ENCODE measurements at regions not wholly inside any gene's neighbourhood (a gene's known extent, or its start where the extent isn't known, plus 50 kb on each side); places are given as distances from the start of the nearest gene placed in this dataset.

GRCh38 chr21:35679076-35679475 lies 381.2 kb downstream of the SETD4 start:
- Histone ChIP-seq H3K9me3 (no peaks in the 10 kb centered on the region), H3K27ac (no peak overlapping the region), H3K36me3 (no peaks in the 10 kb centered on the region), H3K27me3 (peaks cover 3% of the 10 kb centered on the region), H3K4me3 (no peak overlapping the region), H3K4me1 (no peaks in the 10 kb centered on the region)
- TF ChIP-seq EP300 (IDR thresholded peaks at IDR 0.05) (no peak), POLR2AphosphoS5 (IDR thresholded peaks at IDR 0.05) (no peak), CTCF (IDR thresholded peaks at IDR 0.05) (no peak), POLR2A (IDR thresholded peaks at IDR 0.05) (no peak)
- DNase-seq (ENCODE audit: low spot score in 2 of 2) = no peak
- WGBS = 88% methylated on average over 2 of the region's 2 CpGs

- no peak overlapping the region for H3K27ac ChIP-seq
- H3K27me3 ChIP-seq = peaks cover 3% of the 10 kb centered on the region
- no peaks in the 10 kb centered on the region for H3K36me3 ChIP-seq
- no peaks in the 10 kb centered on the region for H3K9me3 ChIP-seq
- no peak for DNase-seq (ENCODE audit: low spot score in 2 of 2)
- no peak for TF ChIP-seq EP300 (IDR thresholded peaks at IDR 0.05)
- TF ChIP-seq POLR2AphosphoS5 (IDR thresholded peaks at IDR 0.05) = no peak
- TF ChIP-seq CTCF (IDR thresholded peaks at IDR 0.05) = no peak
- TF ChIP-seq POLR2A (IDR thresholded peaks at IDR 0.05) = no peak
- H3K4me3 ChIP-seq = no peak overlapping the region
- 98% methylated on average over 1 of the region's 1 CpG for WGBS
- H3K4me1 ChIP-seq = no peaks in the 10 kb centered on the region
Measured at GRCh38 chr21:35678393-35678792, 381.9 kb downstream of the SETD4 start.

GRCh38 chr21:35677298-35677841 lies 383.0 kb downstream of the SETD4 start:
- peaks cover 3% of the 10 kb centered on the region for H3K27me3 ChIP-seq
- 60% methylated on average over 3 of the region's 3 CpGs for WGBS
- no peak overlapping the region for H3K4me3 ChIP-seq
- DNase-seq (ENCODE audit: low spot score in 2 of 2) = no peak
- TF ChIP-seq CTCF (IDR thresholded peaks at IDR 0.05) (no peak), POLR2A (IDR thresholded peaks at IDR 0.05) (no peak), EP300 (IDR thresholded peaks at IDR 0.05) (no peak), POLR2AphosphoS5 (IDR thresholded peaks at IDR 0.05) (no peak)
- no peaks in the 10 kb centered on the region for H3K36me3 ChIP-seq
- no peaks in the 10 kb centered on the region for H3K9me3 ChIP-seq
- H3K27ac ChIP-seq = no peak overlapping the region
- H3K4me1 ChIP-seq = no peaks in the 10 kb centered on the region

- no peaks in the 10 kb centered on the region for H3K36me3 ChIP-seq
- no peak for TF ChIP-seq POLR2AphosphoS5 (IDR thresholded peaks at IDR 0.05)
- TF ChIP-seq EP300 (IDR thresholded peaks at IDR 0.05) = no peak
- TF ChIP-seq POLR2A (IDR thresholded peaks at IDR 0.05) = no peak
- no peak overlapping the region for H3K27ac ChIP-seq
- H3K9me3 ChIP-seq = no peaks in the 10 kb centered on the region
- no peak overlapping the region for H3K4me3 ChIP-seq
- H3K27me3 ChIP-seq = peaks cover 3% of the 10 kb centered on the region
- WGBS = 77% methylated on average over 7 of the region's 7 CpGs
- DNase-seq (ENCODE audit: low spot score in 2 of 2) = no peak
- H3K4me1 ChIP-seq = no peaks in the 10 kb centered on the region
Measured at GRCh38 chr21:35674895-35675470, 385.3 kb downstream of the SETD4 start.

GRCh38 chr21:35674091-35674671 lies 386.1 kb downstream of the SETD4 start:
- TF ChIP-seq CTCF (IDR thresholded peaks at IDR 0.05) (no peak), EP300 (IDR thresholded peaks at IDR 0.05) (no peak), POLR2A (IDR thresholded peaks at IDR 0.05) (no peak), POLR2AphosphoS5 (IDR thresholded peaks at IDR 0.05) (no peak)
- no peaks in the 10 kb centered on the region for H3K4me1 ChIP-seq
- H3K36me3 ChIP-seq = no peaks in the 10 kb centered on the region
- peaks cover 3% of the 10 kb centered on the region for H3K27me3 ChIP-seq
- 91% methylated on average over 13 of the region's 13 CpGs for WGBS
- no peaks in the 10 kb centered on the region for H3K9me3 ChIP-seq
- no peak overlapping the region for H3K4me3 ChIP-seq
- no peak overlapping the region for H3K27ac ChIP-seq
- DNase-seq (ENCODE audit: low spot score in 2 of 2) = no peak

All from suprapubic skin (tissue), 4 donors.